ENCODE measurements at regions not wholly inside any gene's neighbourhood (a gene's known extent, or its start where the extent isn't known, plus 50 kb on each side); places are given as distances from the start of the nearest gene placed in this dataset.

DNA sequence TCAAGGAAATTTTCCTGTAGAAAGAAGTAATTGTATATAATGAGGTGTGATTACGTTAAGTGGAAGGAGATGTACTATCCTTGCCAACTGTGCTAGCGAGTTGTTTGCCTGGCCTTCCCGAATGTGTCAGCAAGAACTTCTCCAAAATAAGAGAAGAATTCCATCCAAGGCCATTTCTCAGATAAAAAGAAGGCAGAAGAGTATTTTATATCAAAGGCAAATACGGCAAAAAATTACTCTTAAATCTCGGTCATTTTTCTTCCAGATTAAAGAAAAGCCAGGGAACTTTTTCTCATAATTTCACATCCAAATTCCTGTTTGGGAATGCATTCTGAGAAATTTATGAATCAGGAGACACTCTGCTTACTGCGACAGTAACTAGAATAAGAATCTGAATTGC lies 290.6 kb downstream of the CBLN4 start:
- no peak overlapping the region for H3K4me3 Mint-ChIP-seq (ENCODE audit: unreplicated experiment)
- H3K9me3 Mint-ChIP-seq (ENCODE audit: low read depth), result peaks cover 42% of the 10 kb centered on the region
- H3K4me1 Mint-ChIP-seq (ENCODE audit: low read depth), result no peaks in the 10 kb centered on the region
- TF ChIP-seq, protein P1, sequence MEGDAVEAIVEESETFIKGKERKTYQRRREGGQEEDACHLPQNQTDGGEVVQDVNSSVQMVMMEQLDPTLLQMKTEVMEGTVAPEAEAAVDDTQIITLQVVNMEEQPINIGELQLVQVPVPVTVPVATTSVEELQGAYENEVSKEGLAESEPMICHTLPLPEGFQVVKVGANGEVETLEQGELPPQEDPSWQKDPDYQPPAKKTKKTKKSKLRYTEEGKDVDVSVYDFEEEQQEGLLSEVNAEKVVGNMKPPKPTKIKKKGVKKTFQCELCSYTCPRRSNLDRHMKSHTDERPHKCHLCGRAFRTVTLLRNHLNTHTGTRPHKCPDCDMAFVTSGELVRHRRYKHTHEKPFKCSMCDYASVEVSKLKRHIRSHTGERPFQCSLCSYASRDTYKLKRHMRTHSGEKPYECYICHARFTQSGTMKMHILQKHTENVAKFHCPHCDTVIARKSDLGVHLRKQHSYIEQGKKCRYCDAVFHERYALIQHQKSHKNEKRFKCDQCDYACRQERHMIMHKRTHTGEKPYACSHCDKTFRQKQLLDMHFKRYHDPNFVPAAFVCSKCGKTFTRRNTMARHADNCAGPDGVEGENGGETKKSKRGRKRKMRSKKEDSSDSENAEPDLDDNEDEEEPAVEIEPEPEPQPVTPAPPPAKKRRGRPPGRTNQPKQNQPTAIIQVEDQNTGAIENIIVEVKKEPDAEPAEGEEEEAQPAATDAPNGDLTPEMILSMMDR (IDR thresholded peaks at IDR 0.05), result no peak
- no peak overlapping the region for H3K27ac Mint-ChIP-seq (ENCODE audit: unreplicated experiment)
- H3K36me3 Mint-ChIP-seq (ENCODE audit: low read depth), result no peaks in the 10 kb centered on the region
- no peaks in the 10 kb centered on the region for H3K27me3 Mint-ChIP-seq (ENCODE audit: low read depth)
- no peak for DNase-seq (ENCODE audit: low spot score)

DNA sequence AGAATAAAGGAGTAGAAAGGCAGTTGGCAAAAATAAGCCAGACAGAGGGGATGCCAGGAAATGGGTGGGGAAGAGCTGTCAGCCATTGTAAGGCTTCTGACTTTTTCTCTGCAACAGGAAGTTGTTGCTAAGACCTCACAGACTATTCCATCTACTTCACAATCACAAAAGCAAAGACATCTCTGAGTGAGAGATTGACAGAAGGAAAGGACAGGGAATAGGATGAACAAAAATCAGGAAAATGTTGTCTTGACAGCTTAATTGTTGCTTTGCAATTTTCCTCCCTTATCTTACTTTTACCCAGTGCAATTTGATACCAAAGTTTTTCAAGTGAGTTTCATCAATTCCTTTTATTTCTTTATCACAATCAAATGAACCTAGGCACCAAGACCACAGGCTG lies 291.2 kb downstream of the CBLN4 start:
- no peak for DNase-seq (ENCODE audit: low spot score)
- H3K4me1 Mint-ChIP-seq (ENCODE audit: low read depth), result no peaks in the 10 kb centered on the region
- H3K27me3 Mint-ChIP-seq (ENCODE audit: low read depth), result no peaks in the 10 kb centered on the region
- no peak overlapping the region for H3K4me3 Mint-ChIP-seq (ENCODE audit: unreplicated experiment)
- H3K36me3 Mint-ChIP-seq (ENCODE audit: low read depth), result no peaks in the 10 kb centered on the region
- TF ChIP-seq, protein P1 (IDR thresholded peaks at IDR 0.05), result no peak
- no peak overlapping the region for H3K27ac Mint-ChIP-seq (ENCODE audit: unreplicated experiment)
- H3K9me3 Mint-ChIP-seq (ENCODE audit: low read depth), result peaks cover 45% of the 10 kb centered on the region

DNA sequence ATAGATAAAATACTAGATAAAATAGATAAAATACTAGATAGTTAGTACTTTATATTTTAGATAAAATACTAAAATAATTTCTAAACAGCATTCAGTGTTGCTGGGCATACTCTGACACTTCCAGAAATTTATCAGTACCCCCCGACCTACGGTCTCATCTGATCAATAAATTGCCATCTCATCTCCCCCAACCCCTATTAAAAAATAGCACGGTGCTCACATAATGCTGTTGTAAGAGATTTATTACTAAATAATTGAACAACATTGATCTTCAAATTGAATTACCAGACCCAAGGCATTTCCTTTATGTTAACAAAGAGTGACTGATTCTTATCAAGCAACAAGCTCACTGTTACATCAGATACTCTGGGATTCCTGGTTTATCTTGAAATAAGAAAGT lies 300.9 kb downstream of the CBLN4 start:
- TF ChIP-seq, protein P1 (IDR thresholded peaks at IDR 0.05), result no peak
- Mint-ChIP-seq H3K9me3 (ENCODE audit: low read depth) (peaks cover 32% of the 10 kb centered on the region), H3K4me3 (ENCODE audit: unreplicated experiment) (no peak overlapping the region), H3K4me1 (ENCODE audit: low read depth) (no peaks in the 10 kb centered on the region), H3K27ac (ENCODE audit: unreplicated experiment) (no peak overlapping the region), H3K36me3 (ENCODE audit: low read depth) (no peaks in the 10 kb centered on the region), H3K27me3 (ENCODE audit: low read depth) (no peaks in the 10 kb centered on the region)
- no peak for DNase-seq (ENCODE audit: low spot score)

DNA sequence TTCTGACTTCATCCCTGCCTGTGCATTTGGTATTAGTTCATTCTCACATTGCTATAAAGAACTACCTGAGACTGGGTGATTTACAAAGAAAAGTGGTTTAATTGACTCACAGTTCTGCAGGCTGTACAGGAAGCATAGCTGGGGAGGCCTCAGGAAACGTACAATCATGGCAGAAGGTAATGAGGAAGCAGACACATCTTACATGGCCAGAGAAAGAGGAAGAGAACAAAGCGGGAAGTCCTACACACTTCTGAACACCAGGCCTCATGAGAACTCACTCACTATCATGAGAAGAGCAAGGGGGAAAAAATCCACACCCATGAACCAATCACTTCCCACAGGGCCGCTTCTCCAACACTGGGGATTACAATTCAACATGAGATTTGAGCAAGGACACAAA lies 303.9 kb downstream of the CBLN4 start:
- no peak overlapping the region for H3K4me3 Mint-ChIP-seq (ENCODE audit: unreplicated experiment)
- H3K27me3 Mint-ChIP-seq (ENCODE audit: low read depth), result no peaks in the 10 kb centered on the region
- no peaks in the 10 kb centered on the region for H3K36me3 Mint-ChIP-seq (ENCODE audit: low read depth)
- TF ChIP-seq, protein P1 (IDR thresholded peaks at IDR 0.05), result no peak
- no peak overlapping the region for H3K27ac Mint-ChIP-seq (ENCODE audit: unreplicated experiment)
- no peaks in the 10 kb centered on the region for H3K4me1 Mint-ChIP-seq (ENCODE audit: low read depth)
- no peak for DNase-seq (ENCODE audit: low spot score)
- H3K9me3 Mint-ChIP-seq (ENCODE audit: low read depth), result peaks cover 25% of the 10 kb centered on the region

DNA sequence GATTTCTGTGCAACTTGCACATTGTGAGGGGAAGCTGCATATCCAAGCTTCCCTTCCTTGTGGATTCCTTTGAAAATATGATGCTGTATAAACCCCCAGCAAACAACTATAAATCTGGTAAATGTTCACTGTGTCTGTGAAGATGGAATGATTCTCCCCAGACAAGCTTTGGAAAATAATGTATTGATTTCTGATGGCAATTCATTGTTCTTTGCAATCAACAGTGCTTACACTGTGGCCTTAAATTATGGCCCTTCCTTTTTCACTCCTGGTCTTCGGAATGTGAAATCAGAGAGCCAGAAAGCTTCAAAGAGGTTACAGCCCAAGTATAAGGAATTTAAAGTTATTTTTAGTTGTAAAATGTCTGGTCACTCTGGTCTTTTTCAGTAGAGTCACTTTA lies 308.8 kb downstream of the CBLN4 start:
- Mint-ChIP-seq H3K4me3 (ENCODE audit: unreplicated experiment) (no peak overlapping the region), H3K4me1 (ENCODE audit: low read depth) (no peaks in the 10 kb centered on the region), H3K27ac (ENCODE audit: unreplicated experiment) (no peak overlapping the region), H3K9me3 (ENCODE audit: low read depth) (peaks cover 20% of the 10 kb centered on the region), H3K27me3 (ENCODE audit: low read depth) (no peaks in the 10 kb centered on the region), H3K36me3 (ENCODE audit: low read depth) (no peaks in the 10 kb centered on the region)
- TF ChIP-seq, protein P1 (IDR thresholded peaks at IDR 0.05), result no peak
- no peak for DNase-seq (ENCODE audit: low spot score)

Measured in chondrocyte (in vitro differentiated cells).